ENCODE measurements at regions not wholly inside any gene's neighbourhood (a gene's known extent, or its start where the extent isn't known, plus 50 kb on each side); places are given as distances from the start of the nearest gene placed in this dataset.

DNA sequence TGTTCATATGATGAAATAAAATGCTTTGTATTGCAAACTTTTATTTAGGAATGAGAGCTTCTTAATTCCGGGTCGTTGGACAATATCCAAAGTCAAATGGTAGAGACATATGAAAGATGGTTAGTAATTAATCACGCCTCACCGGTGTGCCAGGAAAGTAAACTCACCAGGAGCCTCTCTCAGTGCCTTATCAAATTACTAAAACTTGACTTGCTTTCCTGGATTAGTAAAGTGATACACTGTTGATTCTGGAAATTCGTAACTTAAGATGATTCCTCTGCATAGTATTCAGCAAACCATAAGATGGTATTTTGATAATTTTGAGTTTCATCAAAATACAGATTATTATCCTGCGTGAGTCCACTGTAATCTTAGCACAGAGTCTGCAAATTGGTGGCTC is 115.2 kb downstream of the PAX1 start:
- no peak for DNase-seq

DNA sequence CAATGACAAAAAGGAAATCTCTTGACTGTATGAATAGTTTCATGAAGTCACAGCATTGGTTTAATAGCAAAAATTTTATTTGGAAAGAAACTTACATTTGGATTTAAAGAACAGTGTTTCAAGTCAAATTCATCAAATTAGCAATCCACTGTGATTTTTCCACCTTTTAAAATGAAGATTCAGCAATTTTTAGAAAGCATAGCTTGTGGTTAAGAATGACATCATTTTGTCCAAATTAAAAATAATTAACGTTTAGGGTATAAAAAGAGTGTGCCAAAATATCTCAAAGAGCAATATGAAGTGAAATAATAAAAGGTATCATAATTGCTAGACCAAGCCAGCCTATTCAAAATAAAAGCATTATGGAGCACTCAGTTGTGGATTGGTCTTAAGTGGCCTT is 114.6 kb downstream of the PAX1 start:
- no peak for DNase-seq

DNA sequence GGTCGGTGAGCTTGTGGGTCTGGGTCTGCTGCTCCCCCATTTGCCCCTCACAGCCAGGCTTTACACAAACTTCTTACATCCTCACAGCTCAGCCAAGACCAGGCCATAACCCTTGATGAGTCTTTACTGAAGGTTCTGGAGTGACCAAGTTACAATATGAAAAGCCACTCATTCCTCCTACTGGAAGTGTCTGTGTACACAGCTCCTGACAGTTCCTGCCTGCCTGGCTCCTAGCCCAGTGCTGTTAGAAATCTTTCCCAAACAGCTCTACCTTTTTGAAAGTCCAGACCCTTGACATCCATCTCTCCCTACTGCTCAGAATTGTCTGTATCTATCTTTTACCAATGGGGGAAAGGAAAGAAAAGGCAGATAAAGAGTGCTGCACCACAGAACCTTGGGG is 106.9 kb downstream of the PAX1 start:
- DNase-seq: no peak

DNA sequence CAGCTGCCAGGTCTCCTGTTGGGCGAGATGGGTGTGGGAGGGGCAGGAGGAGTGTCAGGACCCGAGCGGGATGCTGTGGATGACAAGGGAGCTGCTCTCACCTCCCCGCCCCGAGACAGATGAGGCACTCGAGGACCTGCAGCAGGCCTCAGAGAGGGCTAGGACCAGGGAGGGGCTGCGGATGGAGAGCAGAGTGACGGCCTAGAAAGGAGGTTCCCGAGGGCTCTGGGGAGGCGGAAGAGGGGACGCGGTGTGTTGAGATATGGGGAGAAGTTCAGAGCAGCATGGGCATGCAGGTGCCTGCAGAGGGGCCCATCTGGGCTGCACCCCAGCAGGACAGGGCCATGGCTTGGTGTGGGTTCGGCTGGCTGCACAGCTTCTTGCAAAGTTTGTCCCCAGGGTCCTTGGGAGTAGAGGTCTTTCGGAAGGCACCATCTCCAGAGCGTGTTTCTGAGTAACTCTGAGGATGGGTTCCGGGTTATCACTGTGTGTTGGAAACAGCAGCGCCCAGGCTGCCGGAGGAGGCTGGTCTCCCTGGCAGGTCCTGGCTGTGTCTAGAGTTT is 104.6 kb downstream of the PAX1 start:
- no peak for DNase-seq

GRCh38 chr20:21808863-21809664 is 103.6 kb downstream of the PAX1 start:
- peak in 1 of 2 donors; percentile 1 for DNase-seq

GRCh38 chr20:21808139-21808538 is 102.7 kb downstream of the PAX1 start:
- DNase-seq: no peak

GRCh38 chr20:21804802-21805201 is 99.3 kb downstream of the PAX1 start:
- no peak for DNase-seq

DNA sequence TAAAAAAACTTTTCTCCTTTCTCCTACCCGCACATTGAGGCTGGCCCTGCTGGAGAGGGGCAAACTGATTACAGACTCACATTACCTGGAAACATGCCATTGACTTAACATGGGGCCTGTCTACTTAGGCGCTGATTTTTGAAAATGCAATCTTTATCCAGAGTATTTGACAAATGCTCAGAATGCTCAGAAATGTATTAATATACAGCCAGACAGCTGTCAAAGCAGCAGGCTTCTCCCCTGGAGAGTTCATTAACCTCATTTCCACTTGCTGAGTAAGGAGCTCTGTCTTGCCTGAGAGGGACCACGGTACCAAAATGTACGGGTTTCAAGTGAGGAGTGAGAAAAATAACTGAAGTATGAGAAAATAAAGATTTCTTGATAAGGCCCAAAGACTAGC is 95.7 kb downstream of the PAX1 start:
- DNase-seq: no peak

- no peak for DNase-seq
Measured at GRCh38 chr20:21798384-21798783, 92.9 kb downstream of the PAX1 start.

- DNase-seq: no peak
Measured at GRCh38 chr20:21796059-21796458, 90.6 kb downstream of the PAX1 start.

- DNase-seq: no peak
Measured at GRCh38 chr20:21788082-21788481, 82.6 kb downstream of the PAX1 start.

DNA sequence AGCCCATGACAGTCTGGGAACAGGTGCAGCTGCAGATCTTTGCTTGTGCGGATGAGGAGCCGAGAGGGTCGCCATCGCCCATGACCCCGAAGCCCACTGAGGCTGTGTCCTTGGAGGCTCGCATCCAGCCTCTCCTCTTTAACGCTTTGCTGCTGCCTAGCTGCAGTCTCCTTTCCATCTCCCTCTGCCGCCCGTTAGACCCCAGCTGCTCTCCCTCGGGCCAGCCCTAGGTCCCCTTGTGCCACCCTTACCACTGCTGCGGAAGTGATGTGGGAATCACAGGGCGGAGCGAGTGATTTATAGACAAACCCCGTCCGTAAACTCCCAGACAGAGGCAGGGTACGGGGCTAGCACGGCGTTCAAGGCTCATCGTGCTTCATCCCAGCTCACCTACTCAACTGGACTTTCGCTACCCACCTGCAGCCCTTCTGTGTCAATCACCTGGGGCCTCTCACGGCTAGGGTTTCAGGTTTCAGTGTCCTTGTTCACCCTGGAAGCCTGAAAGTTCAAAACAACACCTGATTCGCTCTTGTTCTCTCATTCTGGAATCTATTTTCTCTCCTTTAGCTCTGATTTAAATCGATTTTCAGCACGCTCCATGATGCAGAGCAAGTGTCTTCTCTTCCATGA is 76.1 kb downstream of the PAX1 start:
- no peak for DNase-seq

DNA sequence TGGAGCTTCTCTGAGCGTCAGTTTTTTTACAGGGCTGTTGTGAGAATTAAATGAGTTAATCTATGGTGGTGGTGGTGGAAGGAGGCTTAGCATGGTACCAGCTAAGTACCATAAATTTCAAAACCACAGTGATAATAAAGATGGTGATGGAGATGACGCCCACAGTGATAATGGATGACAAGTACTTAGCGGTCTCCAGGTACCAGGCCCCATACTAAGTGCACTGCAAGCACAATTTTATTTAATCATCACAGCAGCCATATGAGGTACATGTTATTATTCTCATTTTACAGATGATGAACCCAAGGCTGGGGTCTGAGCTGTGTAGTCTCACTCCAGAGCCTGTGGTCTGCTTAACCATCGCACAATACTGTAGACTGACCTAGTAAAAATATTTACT is 75.1 kb downstream of the PAX1 start:
- DNase-seq: no peak

All from hippocampal formation (tissue), 2 donors.